NCI-H446 treated with DMSO at 0.1 percent for 48 hours (cell line): ENCODE measurements at regions not wholly inside any gene's neighbourhood (a gene's known extent, or its start where the extent isn't known, plus 50 kb on each side); places are given as distances from the start of the nearest gene placed in this dataset.

Source experiments
- DNase-seq: peaks from one replicate; lab custom pipeline; 2025; lab: John Stamatoyannopoulos, UW

DNA sequence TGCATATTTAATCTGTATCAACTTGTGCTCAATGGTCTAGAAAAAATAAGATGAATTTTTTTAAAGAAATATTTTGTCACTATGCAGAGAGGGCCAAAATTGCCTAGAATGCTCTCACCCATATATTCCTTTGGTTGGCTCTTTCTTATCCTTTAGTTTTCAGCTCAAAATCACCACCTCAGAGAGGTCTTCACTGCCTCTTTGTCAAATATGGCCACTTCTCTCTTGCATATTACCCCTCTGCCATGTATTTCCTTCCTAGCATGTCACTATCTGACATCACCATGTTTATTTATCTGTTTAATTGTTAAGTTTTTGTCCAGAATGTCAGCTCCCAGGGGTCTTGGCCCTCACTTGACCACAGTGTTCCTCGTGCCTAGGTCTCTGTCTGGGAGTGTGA, 535.2 kb upstream of the CDH2 start:
- DNase-seq = no peak

GRCh38 chr18:28711096-28711495, 534.2 kb upstream of the CDH2 start:
- no peak for DNase-seq

DNA sequence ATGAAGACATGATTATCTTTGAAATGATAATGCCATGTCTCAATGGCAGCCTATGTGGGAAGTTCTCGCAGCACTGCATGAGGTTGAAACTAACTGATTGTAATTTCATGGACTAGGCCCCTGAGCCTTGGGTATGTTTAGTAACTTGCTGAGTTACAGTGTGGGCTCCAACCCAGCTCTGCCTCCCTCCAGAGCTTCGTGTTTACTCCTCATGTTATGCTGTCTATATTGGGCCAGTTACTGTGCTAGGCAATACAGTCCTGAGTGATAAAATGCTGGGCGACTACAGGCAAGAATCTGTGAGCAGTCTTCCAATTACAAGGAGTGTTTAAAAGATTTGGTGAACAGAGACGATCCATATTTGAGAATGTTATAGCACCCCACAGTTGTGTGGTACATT, 530.1 kb upstream of the CDH2 start:
- no peak for DNase-seq

DNA sequence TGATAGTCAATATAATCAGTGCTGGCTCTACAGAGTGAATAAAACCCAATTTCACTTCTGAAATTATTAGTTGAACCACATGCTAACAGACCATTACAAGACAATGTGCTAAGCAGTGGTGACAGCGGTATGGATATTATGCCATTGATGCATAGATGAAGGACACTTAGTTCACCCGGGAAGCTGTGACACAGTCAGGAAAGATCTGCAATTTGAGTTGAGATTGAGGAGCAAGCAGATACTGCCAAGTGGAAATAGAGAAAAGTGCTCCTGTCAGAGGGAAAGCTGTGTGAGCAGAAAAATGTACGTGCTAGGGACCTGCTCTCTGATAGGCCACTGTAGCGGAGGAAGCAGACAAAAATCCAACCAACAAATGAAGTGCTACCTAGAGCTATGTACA, 529.5 kb upstream of the CDH2 start:
- DNase-seq = no peak

- no peak for DNase-seq
These were observed 528.6 kb upstream of the CDH2 start for GRCh38 chr18:28705482-28705881.

DNA sequence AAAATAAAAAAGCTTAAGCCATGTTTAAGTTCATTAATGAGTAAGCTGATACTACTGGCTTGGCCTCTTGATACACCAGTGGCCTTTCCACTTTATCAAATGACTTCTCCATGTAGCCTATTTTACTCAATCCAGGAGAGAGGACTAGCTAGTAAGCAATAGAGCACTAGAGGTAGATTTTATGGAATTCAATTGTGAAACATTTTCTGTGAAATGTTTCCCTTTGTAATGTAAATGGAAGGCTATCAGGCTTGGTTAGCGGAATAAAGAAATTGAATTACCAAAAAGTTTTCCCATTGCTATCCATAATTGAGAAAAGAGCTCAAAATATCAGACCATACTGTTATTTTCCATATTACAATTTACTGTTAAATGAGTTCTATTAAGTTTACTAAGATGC, 515.4 kb upstream of the CDH2 start:
- no peak for DNase-seq

GRCh38 chr18:28691496-28691840, 514.5 kb upstream of the CDH2 start:
- no peak for DNase-seq

GRCh38 chr18:28690836-28691495, 514.0 kb upstream of the CDH2 start:
- DNase-seq = no peak

GRCh38 chr18:28690100-28690499, 513.2 kb upstream of the CDH2 start:
- DNase-seq = no peak

GRCh38 chr18:28689588-28689987, 512.7 kb upstream of the CDH2 start:
- no peak for DNase-seq

DNA sequence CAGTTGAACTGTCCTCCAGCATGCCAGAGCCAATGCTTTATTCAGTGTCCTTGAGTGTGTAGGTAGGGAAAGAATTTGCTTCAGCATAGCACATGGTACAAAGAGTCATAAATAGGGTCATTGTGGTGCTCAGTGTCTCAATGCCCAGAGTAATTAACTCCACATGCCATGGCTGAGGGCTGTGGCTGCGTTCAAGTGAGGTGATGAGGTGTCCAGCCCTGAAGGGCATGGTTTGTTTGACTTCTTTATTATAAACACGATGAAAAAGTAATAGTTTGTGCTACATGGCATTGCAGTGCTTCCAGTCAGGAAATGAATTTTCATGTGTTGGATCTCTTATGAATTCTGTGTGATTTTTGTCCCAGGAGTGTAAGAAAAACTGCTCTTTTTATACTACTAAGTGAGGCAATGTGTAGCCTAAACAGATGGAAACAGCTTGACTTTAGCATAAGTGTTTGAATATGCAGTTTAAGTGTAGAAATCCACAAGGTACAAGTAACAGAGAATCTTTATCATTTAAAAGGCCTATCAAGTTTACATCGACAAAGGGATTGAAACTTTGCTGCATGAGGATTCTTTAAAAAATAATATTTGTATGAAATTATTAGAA, 507.9 kb upstream of the CDH2 start:
- DNase-seq = no peak

- no peak for DNase-seq
These were observed 506.0 kb upstream of the CDH2 start for GRCh38 chr18:28682912-28683311.

GRCh38 chr18:28669165-28669564, 492.2 kb upstream of the CDH2 start:
- DNase-seq = no peak

DNA sequence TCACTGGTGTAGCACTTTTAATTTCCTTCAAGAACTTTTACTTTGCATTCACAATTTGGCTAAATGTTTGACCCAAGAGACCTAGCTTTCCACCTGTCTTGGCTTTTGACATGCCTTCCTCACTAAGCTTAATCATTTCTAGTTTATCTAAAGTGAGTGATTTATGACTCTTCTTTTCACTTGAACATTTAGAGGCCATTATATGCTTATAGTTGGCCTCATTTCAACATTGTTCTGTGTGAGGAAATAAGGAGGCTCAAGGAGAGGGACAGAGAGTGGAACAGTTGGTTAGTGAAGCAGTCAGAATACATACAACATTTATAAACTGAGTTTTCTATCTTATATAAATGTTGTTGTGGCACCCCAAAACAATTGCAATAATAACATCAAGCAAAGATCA, 489.3 kb upstream of the CDH2 start:
- no peak for DNase-seq

DNA sequence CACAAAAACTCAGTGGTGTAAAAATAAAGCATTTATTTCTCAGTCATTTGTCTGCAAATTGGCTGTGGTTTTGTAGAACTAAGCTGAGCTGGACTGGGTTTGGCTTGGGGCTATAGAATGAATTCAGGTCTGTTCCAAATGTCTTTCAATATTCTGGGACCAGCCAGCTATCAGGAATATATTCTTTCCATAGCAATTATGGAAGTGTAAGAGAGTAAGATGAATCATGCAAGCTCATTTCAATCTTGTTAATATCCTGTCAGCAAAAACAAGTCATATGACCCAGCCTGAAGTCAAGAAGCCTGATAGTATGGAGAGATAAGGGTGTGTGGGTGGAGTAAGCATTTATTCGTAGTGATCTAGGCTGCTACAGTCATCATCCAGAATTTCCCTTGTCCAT, 481.0 kb upstream of the CDH2 start:
- no peak for DNase-seq

DNA sequence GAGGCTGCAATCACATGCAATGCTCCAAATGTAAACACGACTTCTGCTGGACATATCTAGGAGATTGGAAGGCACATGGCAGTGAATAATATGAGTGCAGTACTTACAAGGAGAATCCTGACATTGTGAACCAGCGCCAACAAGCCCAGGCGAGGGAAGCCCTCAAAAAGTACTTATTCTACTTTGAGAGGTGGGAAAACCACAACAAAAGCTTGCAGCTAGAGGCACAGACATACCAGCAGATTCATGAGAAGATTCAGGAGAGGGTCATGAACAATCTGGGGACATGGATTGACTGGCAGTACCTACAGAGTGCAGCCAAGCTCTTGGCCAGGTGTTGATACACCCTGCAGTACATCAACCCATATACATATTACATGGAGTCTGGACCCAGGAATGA, 475.7 kb upstream of the CDH2 start:
- no peak for DNase-seq

GRCh38 chr18:28651298-28651697, 474.4 kb upstream of the CDH2 start:
- DNase-seq = no peak

DNA sequence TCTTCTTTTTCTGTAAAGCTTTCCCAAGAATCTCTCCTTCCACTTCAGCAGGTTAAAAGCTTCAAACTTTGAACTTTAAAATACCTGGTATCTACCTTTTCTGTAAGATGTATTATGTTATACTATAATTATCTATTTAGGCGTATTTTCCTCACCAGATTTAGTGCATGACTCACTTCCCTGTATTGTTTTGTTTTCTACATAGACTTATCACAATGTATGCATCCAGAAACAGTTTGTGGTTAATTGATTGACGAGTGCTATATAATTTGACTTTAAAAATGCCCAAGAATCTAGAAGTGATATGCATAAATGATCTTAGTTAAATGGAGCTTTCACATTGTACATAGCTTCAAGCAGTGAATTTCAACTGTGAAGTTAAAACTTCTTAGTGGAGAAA, 473.9 kb upstream of the CDH2 start:
- DNase-seq = no peak

DNA sequence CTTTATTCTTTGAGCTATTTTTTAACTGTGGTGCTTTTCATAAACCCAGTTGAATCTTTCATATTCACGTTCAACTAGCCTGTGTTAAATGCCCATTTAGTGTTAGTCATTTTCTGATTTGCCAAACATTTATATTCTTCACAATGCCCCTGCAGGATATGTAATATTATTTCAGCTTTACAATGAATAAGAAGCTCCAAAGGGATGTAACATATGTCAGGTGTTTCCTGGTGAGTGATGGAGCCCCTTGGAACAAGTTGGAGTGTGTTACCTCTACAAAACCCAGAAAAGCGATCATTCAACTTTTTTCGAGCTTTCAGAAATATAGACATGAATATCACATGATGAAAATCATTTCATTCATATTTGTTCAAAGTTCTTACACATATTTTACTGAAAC, 471.0 kb upstream of the CDH2 start:
- DNase-seq = no peak

DNA sequence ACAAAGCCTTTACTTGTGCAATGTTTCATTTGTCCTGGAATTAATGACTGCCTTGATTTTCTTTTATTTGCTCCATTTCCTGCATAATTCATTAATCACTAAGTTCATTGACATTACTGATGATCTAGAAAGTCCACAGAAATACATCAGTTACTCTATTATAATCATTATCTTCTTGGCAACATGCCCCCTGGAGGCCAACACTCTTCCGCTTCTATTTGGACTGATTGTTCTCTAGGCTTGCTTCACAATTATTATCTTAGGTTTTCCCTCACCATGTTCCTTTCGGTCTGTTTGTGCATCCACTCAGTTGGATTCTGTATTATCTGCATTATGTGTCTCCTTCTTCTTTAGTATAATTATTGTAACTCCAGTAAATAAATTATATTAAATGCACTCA, 461.0 kb upstream of the CDH2 start:
- no peak for DNase-seq

GRCh38 chr18:28635530-28635929, 458.6 kb upstream of the CDH2 start:
- no peak for DNase-seq

DNA sequence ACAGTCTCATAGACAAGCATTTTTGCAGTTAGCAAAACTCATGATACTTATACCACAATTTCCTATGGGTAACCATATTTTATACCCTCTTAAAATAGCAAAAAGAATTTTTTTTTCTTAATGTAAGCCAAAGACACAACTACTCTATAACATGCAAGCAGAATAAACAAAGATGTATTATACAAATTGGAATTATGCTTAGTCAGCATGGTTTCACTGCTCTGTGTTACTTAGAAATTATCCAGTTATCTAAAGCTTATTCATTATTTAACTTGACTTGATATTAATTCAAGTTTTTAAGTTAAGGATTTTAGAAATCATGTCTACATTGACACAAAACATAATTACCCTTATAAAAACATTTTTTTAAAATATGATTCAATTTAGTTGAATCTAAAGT, 449.8 kb upstream of the CDH2 start:
- DNase-seq = no peak

GRCh38 chr18:28607991-28608390, 431.1 kb upstream of the CDH2 start:
- DNase-seq = no peak

- no peak for DNase-seq
These were observed 429.8 kb upstream of the CDH2 start for GRCh38 chr18:28606686-28607085.
